GM19438 (cell line): ENCODE measurements at regions not wholly inside any gene's neighbourhood (a gene's known extent, or its start where the extent isn't known, plus 50 kb on each side); places are given as distances from the start of the nearest gene placed in this dataset.

Source experiments
- ATAC-seq: cut with Tn5 transposase; IDR thresholded peaks from one replicate; pipeline ENCODE4 v1.9.1; 2021; ENCODE audit warnings: low read depth; ENCODE audit not compliant: unreplicated experiment

GRCh38 chr2:19141234-19142004 is 217.0 kb downstream of the OSR1 start:
- no peak for ATAC-seq

GRCh38 chr2:19140463-19141208 is 217.8 kb downstream of the OSR1 start:
- no peak for ATAC-seq

GRCh38 chr2:19139386-19139785 is 219.0 kb downstream of the OSR1 start:
- ATAC-seq, result no peak

- ATAC-seq, result no peak
Observed at GRCh38 chr2:19138264-19138825, 220.1 kb downstream of the OSR1 start.

- no peak for ATAC-seq
Observed at GRCh38 chr2:19137433-19137832, 221.0 kb downstream of the OSR1 start.

GRCh38 chr2:19132967-19133366 is 225.5 kb downstream of the OSR1 start:
- ATAC-seq, result no peak

GRCh38 chr2:19131871-19132270 is 226.6 kb downstream of the OSR1 start:
- ATAC-seq, result no peak

- ATAC-seq, result no peak
Observed at GRCh38 chr2:19128148-19128547, 230.3 kb downstream of the OSR1 start.

GRCh38 chr2:19127616-19128015 is 230.8 kb downstream of the OSR1 start:
- ATAC-seq, result no peak

GRCh38 chr2:19125901-19126680 is 232.3 kb downstream of the OSR1 start:
- ATAC-seq, result no peak

- ATAC-seq, result no peak
Observed at GRCh38 chr2:19124135-19124534, 234.3 kb downstream of the OSR1 start.

- no peak for ATAC-seq
Observed at GRCh38 chr2:19123556-19123955, 234.9 kb downstream of the OSR1 start.

GRCh38 chr2:19122220-19122619 is 236.2 kb downstream of the OSR1 start:
- no peak for ATAC-seq

- no peak for ATAC-seq
Observed at GRCh38 chr2:19120941-19121750, 237.3 kb downstream of the OSR1 start.

- no peak for ATAC-seq
Observed at GRCh38 chr2:19120181-19120580, 238.2 kb downstream of the OSR1 start.

GRCh38 chr2:19119326-19120001 is 239.0 kb downstream of the OSR1 start:
- ATAC-seq, result no peak

- no peak for ATAC-seq
Observed at GRCh38 chr2:19116918-19117317, 241.5 kb downstream of the OSR1 start.

GRCh38 chr2:19114754-19115231 is 243.6 kb downstream of the OSR1 start:
- ATAC-seq, result no peak

GRCh38 chr2:19114126-19114525 is 244.3 kb downstream of the OSR1 start:
- ATAC-seq, result no peak
